ENCODE measurements at regions not wholly inside any gene's neighbourhood (a gene's known extent, or its start where the extent isn't known, plus 50 kb on each side); places are given as distances from the start of the nearest gene placed in this dataset.
"Not testable (repeated sequence)": the region's sequence is repeated elsewhere in the genome, so short reads cannot be mapped to it uniquely, and the experiment has no call there.

- no peak for DNase-seq (ENCODE audit: low spot score)
- TF ChIP-seq CTCF (IDR thresholded peaks at IDR 0.05; ENCODE audit: extremely low read depth, missing control alignments): no peak
Observed at GRCh38 chr10:63675171-63675570, 154.0 kb downstream of the REEP3 start.

GRCh38 chr10:63677001-63677400, 155.8 kb downstream of the REEP3 start:
- TF ChIP-seq CTCF (IDR thresholded peaks at IDR 0.05; ENCODE audit: extremely low read depth, missing control alignments): no peak
- DNase-seq (ENCODE audit: low spot score): peak; percentile 28

GRCh38 chr10:63680545-63680944, 159.3 kb downstream of the REEP3 start:
- DNase-seq (ENCODE audit: low spot score): not testable (repeated sequence)

- TF ChIP-seq CTCF (IDR thresholded peaks at IDR 0.05; ENCODE audit: extremely low read depth, missing control alignments): no peak
- DNase-seq (ENCODE audit: low spot score): no peak
Observed at GRCh38 chr10:63681993-63682697, 160.9 kb downstream of the REEP3 start.

GRCh38 chr10:63682698-63683052, 161.5 kb downstream of the REEP3 start:
- not testable (repeated sequence) for DNase-seq (ENCODE audit: low spot score)

- no peak for DNase-seq (ENCODE audit: low spot score)
- no peak for TF ChIP-seq CTCF (IDR thresholded peaks at IDR 0.05; ENCODE audit: extremely low read depth, missing control alignments)
Observed at GRCh38 chr10:63683223-63683622, 162.0 kb downstream of the REEP3 start.

- DNase-seq (ENCODE audit: low spot score): no peak
- no peak for TF ChIP-seq CTCF (IDR thresholded peaks at IDR 0.05; ENCODE audit: extremely low read depth, missing control alignments)
Observed at GRCh38 chr10:63683686-63684085, 162.5 kb downstream of the REEP3 start.

GRCh38 chr10:63684257-63684936, 163.2 kb downstream of the REEP3 start:
- no peak for DNase-seq (ENCODE audit: low spot score)
- TF ChIP-seq CTCF (IDR thresholded peaks at IDR 0.05; ENCODE audit: extremely low read depth, missing control alignments): no peak

Data from GM20000 (cell line).